HG03095 (cell line): ENCODE measurements at regions not wholly inside any gene's neighbourhood (a gene's known extent, or its start where the extent isn't known, plus 50 kb on each side); places are given as distances from the start of the nearest gene placed in this dataset.

Experiments used
- ATAC-seq: cut with Tn5 transposase; IDR thresholded peaks from one replicate; pipeline ENCODE4 v1.9.1; 2021; ENCODE audit warnings: moderate library complexity; ENCODE audit not compliant: unreplicated experiment

GRCh38 chr7:110322796-110323195 lies 768.1 kb upstream of the LRRN3 start:
- ATAC-seq, result no peak

DNA sequence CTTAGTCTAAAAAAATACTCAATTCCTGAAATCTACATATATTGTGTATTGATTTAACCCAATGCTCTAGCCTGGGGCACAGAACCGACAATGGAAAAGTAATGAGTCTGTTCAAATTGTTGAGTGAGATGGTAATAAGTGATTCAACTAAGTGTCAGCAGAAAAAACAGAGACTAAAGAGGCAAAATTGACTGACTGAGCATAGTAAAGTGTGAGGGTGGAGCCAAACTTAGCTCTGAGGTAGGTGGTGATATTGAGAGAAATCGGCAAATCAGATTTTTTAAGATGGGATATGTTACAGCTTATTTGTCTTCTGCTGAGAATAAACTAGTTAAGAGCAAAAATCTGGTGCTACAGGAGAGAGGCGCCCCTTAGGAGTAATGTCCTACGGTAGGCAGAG lies 764.0 kb upstream of the LRRN3 start:
- ATAC-seq, result no peak

- ATAC-seq, result no peak
Measured at GRCh38 chr7:110336423-110336822, 754.5 kb upstream of the LRRN3 start.

DNA sequence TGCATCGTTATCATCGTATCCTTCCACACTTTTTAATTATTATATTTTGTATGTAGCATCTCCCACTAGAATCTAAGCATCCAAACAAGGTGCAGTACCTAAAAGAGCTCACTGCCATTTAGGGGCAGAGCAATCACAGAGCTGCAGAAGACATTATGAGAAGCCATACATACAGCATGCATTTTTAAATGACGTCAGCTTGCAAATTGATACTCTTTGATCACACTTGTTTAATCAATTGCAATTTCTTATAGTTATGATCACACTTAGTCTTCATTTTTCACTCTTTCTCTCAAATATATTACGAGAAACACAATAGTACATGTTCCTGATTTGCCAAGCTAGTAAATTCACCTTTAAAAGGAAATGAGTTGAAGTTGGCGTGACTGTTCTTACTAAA lies 753.3 kb upstream of the LRRN3 start:
- ATAC-seq, result no peak

DNA sequence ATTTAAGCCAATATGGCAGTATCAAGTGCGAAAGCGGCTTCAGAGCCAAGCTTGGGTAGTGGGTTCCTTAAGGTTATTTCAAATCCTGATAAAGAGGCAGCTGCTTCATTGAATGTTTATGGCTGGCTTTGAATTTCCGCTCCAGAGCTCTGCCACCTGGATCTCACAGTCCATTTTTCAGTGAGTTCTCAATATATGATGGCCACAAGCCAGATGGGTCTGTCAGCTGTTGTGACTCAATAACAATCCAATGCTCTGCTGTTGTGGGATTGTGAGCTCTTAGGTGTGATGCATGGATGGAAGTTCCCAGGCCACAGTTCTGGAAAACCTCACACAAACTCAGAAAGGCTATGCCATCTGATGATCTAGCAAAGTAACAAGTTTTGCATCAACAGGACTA lies 743.8 kb upstream of the LRRN3 start:
- ATAC-seq, result no peak

GRCh38 chr7:110356438-110356837 lies 734.5 kb upstream of the LRRN3 start:
- no peak for ATAC-seq

- no peak for ATAC-seq
Measured at GRCh38 chr7:110358028-110358427, 732.9 kb upstream of the LRRN3 start.

DNA sequence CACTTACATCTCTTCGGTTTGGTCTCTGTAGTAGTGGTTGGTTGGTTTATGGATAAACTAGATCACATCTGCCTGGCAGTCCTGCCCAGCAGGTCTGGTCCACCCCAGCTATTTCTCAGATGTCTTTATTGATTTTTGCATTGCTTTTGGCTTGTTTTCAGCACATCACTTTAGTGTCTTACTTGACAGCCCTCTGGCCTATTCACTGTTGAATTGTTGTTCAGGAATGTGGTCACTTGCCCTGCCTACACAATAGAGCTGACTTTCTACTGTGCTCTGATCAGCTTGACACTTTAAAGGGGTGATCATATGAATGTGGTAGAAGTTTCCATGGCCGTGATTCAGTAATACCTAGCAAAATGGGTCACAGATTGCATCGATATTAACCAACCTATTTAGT lies 719.2 kb upstream of the LRRN3 start:
- no peak for ATAC-seq

DNA sequence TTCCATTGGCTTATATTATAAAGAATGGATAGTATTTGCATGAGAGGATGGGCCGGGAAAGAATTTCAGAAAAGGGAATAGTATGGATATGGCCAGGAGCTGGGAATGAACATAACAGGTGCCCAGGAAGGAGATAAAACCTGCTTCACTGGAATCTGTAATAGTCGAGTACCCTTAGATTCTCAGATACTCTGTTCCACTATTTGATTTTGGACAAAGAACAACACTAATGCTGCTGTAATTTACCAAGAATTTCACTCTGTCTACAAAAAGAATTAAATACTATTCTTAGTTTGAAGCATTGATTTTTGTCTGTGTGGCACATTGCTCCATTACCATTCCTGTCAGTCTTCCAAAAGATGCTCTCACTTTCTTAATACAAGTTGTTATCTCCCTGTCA lies 718.2 kb upstream of the LRRN3 start:
- no peak for ATAC-seq

- no peak for ATAC-seq
Measured at GRCh38 chr7:110373416-110373815, 717.5 kb upstream of the LRRN3 start.

GRCh38 chr7:110373859-110374258 lies 717.1 kb upstream of the LRRN3 start:
- ATAC-seq, result no peak

DNA sequence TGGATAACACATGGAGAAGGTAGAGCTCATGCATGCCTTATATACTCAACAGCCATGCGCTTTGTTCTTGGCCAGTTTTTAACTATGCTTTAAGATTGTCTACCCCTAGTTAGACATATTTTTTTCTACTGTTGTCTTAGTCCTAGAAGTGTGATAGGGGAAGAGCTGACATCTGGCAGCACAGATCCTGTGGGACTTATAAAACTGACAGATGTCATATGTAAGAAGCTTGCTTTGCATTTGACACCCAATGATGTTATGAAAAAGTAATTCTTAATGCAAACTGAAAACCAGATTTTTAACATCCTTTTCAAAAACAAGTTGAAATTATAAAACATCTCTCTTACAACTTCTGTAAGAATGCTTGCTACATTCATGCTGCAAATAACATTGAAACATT lies 715.9 kb upstream of the LRRN3 start:
- ATAC-seq, result no peak

GRCh38 chr7:110382736-110383135 lies 708.2 kb upstream of the LRRN3 start:
- ATAC-seq, result no peak

GRCh38 chr7:110386006-110386405 lies 704.9 kb upstream of the LRRN3 start:
- no peak for ATAC-seq

DNA sequence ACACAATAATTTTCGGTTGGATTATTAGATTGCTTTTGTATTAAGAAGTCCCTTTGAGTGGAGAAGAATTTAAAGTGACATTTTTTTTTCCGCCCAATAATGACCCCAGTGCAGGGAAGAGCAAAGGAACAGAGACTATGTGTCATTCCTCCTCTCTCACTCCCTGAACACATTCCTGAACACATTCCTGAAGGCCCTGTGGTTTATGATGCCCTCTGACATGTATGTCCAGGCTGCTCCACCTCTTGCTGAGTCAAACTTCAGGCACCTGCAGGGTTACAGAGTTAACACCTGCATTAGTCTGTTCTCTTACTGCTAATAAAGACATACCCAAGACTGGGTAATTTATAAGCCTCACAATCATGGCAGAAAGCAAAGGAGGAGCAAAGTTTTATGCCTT lies 704.0 kb upstream of the LRRN3 start:
- ATAC-seq, result no peak

DNA sequence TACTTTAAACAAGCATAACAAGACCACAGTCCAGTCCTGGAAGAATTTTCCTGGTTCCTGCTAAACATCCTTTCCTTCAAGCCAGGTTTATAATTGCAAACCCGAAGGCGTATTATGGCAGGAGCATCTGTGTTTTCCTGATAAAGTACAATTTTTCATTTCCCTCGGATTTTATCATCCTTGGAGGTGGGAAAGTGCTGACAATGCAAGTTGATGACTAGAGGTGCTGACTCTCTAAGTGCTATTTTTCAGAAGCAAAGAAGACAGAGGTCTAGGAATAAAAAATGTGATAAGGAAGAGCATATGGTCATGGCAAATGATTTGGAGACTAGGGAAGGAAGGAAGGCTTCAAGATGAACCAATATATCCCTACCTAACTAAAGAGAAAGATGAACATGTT lies 703.2 kb upstream of the LRRN3 start:
- ATAC-seq, result no peak

DNA sequence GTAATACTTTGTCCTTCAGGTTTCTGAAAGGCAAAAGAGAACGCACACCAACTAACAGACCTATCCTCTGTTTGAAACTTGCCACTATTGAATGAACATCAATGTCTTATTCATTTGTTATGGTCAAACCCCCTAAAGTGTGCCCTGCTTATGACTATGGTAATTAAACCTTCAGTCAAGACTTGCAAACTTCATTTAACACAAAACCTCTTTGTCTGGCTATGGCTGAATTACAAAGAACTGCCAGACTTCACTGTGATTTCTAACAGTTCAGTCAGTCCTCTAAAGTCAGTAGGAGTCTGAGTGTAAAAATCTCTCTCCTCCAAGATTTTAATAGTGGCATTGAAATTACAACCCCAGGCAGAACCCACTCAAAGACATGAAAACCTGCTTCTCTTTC lies 702.5 kb upstream of the LRRN3 start:
- no peak for ATAC-seq

DNA sequence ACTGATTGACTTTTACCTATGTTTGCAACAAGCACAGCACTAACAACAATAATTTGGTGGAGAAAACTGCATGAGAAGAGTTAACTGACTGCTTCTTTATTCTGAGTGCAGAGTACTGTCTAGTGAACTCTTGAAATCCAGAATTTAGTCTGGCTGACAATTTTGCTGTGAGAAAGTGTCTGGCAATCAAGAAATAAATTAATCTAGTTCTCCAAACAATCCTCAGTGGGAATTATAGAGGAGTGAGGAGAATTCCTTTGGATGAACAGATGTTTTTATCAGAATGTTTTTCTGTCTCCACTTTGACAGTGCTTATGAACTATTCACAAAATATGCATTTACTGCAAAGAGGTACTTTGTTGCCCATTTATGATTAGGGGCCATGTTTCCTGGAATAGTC lies 694.9 kb upstream of the LRRN3 start:
- no peak for ATAC-seq

GRCh38 chr7:110397927-110398660 lies 692.8 kb upstream of the LRRN3 start:
- ATAC-seq, result no peak

DNA sequence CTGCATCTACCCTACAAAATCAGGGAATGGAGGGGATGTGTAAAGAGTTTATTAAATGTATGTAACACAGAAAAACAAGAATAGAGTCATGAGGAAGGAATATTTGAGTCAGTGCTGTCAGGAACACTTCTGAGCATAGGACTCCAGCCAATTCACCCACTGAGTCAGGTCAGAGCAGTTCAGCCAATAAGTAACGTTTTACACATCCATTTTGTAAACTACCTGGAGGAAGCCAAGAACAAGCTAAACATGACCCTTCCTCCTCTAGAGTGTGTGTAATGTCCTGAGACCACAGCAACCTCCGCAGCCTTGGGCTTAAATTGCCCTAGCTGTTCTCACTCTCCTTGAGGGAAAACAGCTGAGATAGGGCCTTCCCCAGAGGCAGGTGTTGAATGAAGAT lies 691.5 kb upstream of the LRRN3 start:
- no peak for ATAC-seq

- no peak for ATAC-seq
Measured at GRCh38 chr7:110400411-110400810, 690.5 kb upstream of the LRRN3 start.

DNA sequence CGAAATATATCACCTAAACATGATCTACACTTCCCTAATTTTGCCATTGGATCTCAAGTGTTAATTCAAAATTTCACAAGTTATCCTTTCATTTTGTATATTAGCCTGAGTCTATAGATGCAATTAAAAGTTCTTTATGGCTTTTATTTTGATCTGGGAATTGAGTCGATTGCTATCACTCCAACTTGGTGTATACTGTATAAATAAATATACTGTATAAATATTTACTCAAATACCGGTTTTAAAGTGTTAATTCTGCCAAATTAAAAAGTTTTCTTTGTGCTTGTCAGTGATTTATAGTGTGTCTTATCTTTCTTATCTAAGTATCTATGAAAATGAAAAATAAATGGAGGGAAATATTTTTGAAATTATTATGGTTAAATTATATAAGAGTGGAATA lies 683.7 kb upstream of the LRRN3 start:
- no peak for ATAC-seq

- ATAC-seq, result no peak
Measured at GRCh38 chr7:110407706-110408105, 683.2 kb upstream of the LRRN3 start.
